HUDEP-2 (cell line): ENCODE measurements at regions not wholly inside any gene's neighbourhood (a gene's known extent, or its start where the extent isn't known, plus 50 kb on each side); places are given as distances from the start of the nearest gene placed in this dataset.

Experiments used
- DNase-seq, 76 experiments: peaks; one replicate each; lab custom pipeline; 2025; ENCODE audit not compliant: unreplicated experiment in 76 of 76; lab: John Stamatoyannopoulos, UW

DNA sequence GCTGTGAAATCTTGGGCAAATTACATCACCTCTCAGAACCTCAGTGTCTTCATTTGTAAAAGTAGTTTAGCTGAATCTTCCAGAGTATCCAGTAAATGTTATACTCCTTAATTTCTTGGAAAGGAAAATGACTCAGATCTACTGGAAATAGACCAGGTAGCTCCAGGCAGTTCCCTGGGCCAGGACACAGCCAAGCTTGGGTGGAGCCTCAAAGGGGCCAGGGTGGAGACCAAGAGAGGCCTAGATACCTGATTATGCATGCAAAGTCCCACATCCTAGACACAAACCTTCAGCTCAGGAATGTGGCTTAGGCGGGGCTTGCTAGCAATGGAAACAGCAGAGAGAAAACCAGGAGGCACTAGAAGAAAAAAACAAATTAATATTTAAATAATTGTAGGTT lies 272.8 kb downstream of the MAFB start:
- no peak for DNase-seq

DNA sequence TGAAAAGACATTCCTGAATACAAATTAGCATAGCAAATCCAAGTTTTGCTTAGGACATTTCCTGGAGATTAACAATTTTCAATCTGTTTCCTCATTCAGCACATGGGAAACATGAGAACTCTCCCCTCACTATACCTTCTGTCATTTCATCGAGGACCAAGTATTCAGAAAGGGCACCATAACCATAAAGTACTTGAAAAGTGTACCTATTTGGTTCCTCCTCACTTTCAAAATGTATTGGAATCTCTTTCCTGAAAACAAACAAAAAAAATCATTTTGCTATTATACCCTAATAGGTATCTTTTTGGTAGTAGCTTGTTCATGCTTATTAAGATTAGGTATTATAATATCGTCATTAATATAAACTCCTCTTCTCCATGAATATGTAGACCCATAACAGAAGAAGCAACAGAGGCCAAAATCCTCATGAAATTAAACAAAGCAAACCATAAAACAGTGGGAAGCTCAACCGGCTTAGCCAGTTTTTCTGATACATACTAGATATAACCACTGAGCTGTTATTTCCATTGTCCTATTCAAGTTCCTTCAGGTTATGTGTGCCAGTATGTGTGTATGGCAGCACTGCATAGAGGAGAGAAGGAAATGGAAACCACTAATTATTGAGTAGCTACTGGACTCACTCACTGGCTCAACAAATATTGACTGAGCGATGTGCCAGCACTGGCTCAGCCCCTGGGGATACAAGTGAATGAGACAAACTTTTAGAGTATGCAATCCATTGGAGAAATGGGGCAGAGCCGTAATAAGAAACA lies 274.0 kb downstream of the MAFB start:
- DNase-seq = no peak

DNA sequence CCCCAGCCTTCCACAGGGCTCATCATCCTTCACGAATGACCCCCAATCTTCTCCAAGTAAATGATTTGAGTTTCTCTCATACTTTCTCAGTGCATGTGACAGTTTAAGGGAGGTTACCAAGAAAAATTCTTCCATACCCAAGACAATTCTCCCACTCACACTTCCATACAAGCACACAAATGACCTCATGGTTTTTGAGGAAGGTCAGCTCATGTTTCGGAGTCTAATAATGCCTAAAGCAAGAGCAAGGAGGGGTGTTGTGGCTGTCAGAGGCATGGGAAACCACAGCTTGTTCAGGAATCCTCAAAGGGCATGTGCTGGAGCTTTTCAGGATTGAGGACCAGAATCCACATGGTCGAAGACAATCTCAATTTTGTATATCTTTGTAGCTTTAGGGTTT lies 279.0 kb downstream of the MAFB start:
- no peak for DNase-seq

DNA sequence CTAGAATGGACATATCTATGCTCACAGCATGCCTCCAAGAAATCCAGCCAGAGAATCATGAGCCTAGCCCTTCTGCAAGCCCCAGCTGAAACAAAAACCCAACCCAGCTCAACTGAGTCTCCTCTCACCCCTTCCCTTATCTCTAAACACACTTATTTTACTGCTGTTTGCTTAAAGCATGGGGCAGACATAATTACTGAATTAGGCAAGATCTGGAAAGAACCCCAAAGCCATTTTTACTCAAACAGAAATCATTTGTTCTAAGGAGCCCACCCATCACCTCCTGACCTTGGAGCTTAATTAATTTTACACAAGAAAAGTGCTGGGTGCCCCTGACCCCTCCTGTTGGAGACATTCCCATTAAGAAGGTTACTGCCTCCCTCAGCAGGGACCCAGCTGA lies 291.6 kb downstream of the MAFB start:
- DNase-seq = peak in 1 of 76 experiments; percentile 2

DNA sequence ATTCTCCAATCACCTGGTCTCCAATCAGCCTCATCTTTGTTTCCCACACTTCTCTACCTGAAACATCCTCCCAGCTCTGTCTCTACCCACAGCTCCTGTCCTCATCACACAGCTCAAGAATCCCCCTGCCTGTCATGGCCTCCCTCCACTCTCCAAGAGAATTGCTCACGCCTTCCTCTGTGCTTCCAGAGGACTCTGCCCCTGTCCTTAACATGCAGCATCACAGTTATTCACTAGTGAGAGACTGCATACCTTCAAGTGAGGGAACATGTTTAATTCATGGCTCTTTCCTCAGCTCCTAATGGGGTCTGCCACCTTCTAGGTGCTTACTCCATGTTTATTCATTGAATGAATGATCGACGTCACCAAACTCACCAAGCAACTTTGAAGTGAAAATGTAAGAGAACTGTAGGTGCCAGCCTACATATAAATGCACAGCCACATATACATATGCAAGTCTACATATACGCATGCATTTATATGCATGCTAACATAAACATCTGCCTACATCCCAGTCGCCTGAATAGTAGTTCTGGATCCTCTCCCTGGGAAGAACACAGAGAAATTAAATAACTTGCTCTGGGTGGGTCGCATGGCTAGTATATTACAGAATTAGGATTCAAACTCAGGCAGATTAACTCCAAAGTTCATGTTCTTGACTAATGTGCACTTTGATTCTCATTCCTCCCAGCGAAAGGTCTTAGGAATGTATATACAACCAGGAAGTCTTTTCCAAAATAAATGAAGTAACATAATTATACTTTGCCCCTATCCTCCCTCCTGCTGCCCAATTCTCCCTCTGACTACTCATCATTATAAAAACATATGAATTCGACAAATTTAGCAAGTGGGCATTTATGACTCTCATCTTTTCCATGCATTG lies 295.6 kb downstream of the MAFB start:
- no peak for DNase-seq

DNA sequence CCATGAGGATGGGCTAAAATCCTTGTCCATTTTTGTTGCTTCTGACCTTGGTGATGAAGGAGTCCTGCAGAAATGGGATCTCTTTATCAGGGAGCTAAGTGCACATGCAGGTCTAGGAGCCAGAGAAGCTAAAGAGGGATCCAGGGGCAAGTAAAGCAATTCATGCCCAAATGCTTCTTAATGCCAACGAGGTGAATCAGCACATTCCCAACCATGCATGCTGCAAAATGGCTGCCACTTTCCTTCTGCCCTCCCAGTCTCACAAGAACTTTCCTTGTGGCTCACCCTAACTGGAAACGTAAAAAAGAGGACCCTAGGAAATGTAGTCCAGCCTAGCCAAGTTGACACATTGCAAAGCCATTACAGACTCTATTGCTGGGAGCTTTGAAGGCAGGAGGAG lies 298.4 kb downstream of the MAFB start:
- no peak for DNase-seq

DNA sequence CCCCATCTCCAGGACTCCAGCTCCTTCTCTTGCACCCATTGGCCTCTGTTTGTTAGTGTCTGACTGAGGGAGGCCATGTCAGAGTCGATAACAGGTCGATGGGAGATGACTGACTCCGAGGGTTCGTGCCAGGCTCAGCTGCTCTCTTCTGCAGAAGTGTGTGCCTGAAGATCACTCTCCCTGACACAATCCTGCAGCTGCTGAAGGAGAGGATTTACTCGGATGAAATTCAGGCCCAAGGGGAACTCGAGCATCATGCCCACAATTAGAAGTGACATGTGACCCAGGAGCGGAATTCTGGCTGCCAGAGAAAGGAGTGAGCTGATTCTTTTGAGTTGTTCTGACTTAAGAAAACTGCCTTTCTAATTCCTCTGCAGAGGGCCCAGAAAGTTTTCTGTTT lies 318.2 kb downstream of the MAFB start:
- no peak for DNase-seq

DNA sequence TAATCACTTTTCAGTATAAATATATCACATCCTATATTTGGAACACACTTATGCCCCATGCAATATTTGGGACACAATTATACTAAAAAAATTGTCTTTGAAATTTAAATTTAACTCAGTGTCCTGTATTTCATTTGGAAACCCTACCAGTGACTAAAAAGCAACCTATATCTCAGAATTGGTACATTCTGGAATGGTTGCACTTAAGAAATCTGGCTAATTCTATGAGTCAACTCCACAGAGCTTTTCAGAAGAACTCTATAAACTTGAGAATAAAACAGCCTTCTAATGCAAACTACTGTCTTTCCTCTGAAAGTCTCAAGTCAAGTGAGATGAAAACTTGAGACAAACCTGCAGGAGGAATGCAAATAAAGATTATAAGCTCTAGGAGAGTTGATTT lies 320.2 kb downstream of the MAFB start:
- no peak for DNase-seq

DNA sequence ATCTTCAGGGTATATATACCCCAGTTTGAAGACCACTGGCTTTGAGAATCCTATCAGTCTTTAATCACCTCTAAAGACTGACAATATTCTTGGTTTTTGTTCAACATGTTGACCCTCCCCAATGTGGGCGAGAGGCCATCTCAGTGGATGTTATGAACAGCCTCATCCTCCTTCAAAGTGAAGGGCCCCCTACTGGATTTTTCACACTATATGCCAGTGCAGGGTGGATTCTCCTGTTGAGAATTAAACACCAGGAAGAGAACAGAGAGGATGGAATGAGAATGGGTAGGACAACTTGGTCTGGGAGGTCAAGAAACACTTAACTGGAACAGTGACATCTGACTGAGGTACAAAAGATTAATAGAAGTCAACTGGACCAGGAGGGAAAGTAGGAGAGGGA lies 327.1 kb downstream of the MAFB start:
- no peak for DNase-seq

DNA sequence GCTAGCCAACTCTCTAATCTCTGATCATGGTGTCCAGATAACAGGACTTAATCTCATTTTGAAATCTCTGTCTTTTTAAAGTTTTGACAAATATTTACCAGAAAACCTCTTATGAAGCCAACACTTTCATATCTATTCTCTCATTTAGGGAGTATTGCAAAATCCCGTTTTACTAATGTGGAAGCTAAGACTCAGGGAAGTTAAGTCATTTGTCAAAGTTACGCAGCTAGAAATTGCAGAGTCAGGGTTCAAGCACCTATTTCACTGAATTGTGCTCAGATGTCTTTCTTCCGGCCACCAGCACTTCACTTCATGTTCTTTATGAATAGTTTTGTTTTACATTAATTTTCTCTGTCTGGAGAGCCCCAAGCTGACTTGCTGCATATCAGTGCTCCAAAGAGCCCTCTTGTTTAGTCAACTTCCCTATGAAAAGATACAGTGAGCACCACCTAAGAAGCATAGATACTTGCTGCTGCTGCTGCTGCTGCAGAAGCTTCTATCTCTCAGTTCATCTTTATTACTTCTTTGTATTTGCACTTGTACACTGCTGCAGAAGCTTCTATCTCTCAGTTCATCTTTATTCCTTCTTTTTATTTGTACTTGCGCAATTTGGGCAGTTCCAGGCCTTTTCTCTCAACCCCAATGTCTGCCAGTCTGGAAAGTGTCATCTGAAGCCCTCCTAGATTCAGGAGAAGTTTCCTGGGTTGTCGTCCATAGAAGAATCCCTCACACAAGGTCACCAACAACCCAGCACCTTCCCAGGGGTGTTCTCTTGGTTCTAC lies 329.7 kb downstream of the MAFB start:
- no peak for DNase-seq

DNA sequence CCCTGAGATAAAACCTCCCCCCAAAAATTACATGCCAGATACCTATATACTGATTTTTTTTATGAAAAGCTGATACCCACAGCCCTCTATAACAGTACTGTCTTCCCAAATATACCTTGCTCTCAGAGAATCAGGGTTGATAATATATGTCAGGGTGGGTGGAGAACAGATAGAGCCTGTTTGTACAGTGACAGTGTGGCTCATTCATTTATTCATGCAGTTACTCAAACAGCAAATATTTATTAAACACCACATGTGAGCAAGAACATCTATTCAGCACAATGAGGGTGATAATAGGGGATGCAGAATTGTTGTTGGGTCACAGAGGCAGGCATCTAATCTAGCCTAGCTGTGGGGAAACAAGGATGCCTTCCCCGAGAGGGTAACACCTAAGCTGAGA lies 334.2 kb downstream of the MAFB start:
- DNase-seq = no peak

DNA sequence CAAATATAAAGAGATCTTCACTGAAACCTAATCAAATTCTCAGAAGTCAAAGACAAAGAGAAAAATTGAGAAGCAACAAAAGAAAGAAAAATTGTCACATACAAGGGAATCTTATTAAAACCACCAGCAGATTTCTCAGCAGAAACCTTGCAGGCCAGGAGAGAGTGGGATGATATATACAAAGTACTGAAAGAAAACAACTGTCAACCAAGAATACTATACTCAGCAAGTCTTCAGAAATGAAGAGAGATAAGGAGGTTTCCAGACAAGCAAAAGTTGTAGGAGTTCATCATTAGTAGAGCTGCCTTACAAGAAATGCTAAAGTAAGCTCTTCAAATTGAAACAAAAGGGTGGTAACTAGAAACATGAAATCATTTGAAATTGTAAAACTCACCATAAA lies 345.6 kb downstream of the MAFB start:
- DNase-seq = no peak

DNA sequence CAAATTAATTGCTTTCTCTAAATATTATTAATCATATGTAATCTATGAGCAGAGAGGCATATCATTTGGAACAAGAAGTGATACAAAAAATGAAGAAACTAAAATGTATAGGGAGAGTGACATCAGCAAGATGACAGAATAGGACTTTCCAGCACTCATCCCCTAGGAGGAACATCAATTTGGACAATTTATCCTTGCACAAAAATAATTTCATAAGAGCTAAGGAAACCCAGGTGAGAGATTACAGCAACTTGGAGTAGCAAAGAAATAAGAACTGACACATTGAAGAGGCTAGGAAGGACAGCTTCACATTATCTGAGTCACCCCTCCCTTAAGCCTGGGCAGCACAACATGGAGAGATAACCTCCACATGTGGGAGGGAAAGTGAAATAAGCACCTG lies 347.5 kb downstream of the MAFB start:
- DNase-seq = peak in 3 of 76 experiments; percentile 2 to 10 (median 4)

DNA sequence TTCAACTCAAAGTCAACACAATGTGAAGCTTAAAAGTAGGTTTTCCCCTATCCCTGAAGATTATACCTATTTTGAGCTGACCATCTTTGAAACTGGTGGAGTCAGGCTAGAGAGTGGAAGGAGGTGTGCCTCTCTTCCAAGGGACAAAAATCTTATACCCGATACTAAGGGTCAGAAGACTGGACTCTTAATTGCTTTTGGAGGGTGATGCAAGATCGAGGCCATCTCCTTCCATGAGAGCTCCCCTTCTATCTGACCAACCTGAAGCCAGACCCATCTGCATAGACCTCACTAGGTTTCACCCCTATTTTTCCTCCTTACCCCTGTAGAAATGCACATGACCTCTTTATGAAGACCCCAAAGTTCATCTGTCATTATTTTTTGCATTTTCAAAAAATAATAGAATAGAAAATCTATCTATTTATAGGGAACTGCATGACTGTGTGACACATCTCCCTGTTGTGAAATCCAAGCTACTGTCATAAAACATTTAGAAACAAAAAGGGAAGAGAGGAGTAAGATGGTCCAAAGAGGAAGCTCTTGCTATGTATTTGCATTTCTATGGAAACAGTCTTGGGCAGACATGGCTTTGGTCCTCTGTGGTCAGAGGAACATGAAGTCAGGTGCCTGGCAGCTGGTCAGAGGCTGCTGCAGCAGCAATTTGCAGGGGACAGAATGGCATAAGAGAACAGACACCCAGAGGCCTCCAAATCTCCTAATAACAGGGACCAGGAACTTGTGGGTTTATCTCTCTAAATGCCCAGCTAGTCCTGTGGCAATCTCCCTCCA lies 349.2 kb downstream of the MAFB start:
- DNase-seq = no peak

DNA sequence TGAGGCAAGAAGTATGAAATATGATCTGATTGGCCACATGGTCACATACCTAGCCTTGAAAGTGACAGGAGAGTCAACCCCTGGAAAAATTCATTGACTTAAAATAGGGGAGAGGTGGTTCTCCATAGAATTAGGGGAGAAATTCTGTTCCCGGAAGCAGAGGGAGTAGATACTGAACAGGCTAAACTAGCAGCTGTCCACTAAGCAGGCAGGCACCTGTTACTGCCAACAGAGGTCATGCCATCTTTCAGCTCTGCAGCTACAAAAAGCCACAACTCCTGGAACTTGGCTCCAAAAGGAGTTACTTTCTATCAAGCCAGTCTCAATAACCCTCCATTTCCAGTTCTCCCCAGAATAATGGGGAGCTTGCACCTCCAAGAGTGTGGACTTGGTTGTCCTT lies 352.5 kb downstream of the MAFB start:
- no peak for DNase-seq

DNA sequence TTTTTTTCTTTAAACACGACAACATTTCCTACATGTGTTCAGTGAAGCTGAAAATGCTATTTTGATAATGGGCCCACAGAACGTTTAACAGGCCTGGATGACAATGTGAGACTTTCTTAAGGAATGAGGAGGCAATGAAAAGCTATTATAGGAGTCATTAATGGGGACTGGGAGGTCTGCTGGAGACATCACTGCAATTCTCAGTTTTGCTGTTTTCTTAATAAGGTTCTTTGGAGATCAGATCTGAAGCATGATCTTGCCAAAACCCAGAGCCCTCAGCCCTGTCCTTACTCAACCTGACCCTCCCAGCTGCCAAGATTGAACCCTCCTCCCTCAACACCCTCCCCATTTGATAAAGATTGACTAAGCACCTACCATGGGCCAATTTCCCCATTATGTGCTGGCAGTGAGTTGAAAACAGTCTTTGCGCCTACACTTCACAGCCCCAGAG lies 353.1 kb downstream of the MAFB start:
- DNase-seq = no peak

DNA sequence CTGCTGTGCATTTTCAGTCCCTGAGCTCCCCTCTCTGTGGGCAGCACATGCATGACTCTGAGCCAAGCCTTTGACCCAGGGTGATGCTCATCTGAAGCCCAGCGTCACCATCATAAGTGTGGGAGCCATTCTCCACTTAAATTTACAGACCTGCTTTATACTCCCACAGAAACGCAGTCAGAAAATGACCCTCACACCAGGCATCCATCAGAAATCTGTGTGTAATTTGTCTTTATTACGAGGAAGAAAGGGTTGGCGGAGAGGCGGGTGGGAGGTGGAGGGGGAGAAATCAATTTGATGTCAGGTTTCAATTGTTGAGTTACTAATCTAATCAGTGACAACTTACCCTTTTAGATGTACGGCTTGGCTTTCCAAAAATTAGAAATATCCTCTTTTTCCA lies 353.6 kb downstream of the MAFB start:
- DNase-seq = no peak

DNA sequence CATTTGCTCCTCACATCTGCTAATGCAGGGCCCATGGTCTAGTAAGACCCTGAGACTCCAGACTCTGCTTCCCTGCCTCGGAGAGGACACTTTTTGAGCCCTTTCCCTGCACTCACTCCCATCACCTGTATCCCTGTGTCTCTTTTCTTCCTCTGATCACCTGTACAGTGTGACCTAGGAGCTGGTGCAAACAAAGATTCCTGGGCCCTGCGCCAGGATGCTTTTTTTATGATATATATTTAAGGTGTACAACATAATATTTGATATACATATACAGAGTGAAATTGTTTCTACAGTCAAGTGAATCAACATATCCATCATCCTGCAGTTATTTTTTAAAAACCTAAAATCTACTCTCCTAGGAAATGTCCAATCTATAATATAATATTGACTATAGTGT lies 355.4 kb downstream of the MAFB start:
- no peak for DNase-seq

DNA sequence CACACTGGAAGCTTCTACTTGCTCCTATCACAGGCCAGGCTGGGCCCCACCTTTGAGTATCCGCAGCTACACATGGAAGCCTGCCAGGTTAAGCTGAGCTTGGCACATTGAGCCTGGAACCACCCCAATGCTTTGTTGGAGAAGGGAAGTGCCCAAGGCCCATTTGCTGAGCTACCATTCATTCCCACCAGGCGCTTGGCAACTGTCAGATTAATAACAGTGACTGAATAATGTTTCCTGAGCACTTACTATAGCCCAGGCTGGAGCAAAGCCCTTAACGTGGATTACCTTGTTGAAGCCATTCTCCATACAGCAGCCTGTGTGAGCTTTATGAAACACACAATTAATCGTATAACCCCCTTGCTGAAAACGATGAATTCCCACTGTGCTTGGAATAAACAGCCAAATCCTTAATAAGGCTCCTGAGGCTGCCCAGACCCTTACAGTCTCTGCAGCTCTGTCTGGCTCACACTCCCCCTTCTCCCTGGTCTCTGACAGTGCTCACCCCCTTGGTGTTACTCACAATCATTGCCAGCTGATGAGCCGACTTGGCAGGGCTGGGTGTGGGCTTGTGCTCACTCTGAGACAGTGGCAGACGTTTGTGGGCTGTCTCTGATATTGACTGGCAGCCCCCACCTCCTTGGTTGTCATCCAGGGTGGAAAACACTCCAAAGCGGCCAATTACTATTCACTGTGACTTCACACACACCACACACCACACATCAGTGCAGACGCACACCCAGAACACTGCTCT lies 357.1 kb downstream of the MAFB start:
- peak in 1 of 76 experiments; percentile 1 for DNase-seq

DNA sequence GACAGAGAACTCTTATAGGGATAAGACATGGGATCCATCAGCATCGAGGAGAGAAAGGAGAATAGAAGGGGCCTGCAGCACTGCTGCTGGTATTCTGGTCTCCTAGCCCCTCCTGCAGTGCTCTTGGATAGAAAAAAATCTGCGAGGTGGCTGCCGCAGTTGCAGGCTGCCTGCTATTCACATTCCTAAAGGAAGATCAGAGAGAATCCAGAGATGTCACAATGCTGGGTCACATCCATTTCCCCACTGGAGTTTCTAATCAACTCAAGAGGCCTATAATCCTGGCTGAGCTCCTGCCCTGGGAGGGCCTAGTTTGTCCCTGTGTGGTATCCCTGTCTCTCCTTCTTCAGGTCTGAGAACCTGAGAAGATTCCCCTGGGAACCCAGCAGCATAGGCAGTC lies 357.8 kb downstream of the MAFB start:
- DNase-seq = no peak
